ENCODE measurements at regions not wholly inside any gene's neighbourhood (a gene's known extent, or its start where the extent isn't known, plus 50 kb on each side); places are given as distances from the start of the nearest gene placed in this dataset.

- H3K4me3 ChIP-seq (replicated peaks in 1 of 3; ENCODE audit: insufficient read depth in 1 of 3, low read depth in 1 of 3, low read length in 3 of 3): no peak overlapping the region
- H3K27me3 ChIP-seq (ENCODE audit: control insufficient read depth in 2 of 2, insufficient read depth in 2 of 2, low read length in 2 of 2): no peaks in the 10 kb centered on the region
- no TSS peak for BruUV-seq (replicated peaks)
- no peaks in the 10 kb centered on the region for H3K4me1 ChIP-seq (ENCODE audit: control insufficient read depth, extremely low read depth, insufficient read depth, low read length)
- dilution Hi-C loops (cut with MboI; ENCODE audit: extremely low pct_ligation_motif_present, low sequenced_read_pairs) (no loop called here), intact Hi-C loops (cut with micrococcal nuclease) (no loop called here)
- H3K9me3 ChIP-seq (replicated peaks; ENCODE audit: control insufficient read depth, insufficient read depth, low read length): no peaks in the 10 kb centered on the region
- H3K27ac ChIP-seq (ENCODE audit: insufficient read depth, low read depth, low read length): no peak overlapping the region
- no peak overlapping the region for H3K4me2 ChIP-seq (ENCODE audit: insufficient read depth, low read length)
- no peaks in the 10 kb centered on the region for H3K36me3 ChIP-seq (ENCODE audit: control insufficient read depth in 2 of 2, extremely low read depth in 1 of 2, insufficient read depth in 2 of 2, low read length in 2 of 2)
- ChIA-PET CTCF (interaction anchor here (0.7 to 6.5 kb wide), 2 partner anchors 9 to 1957 kb away, joined by 3 to 33 read pairs; no protein-coding TSS in a partner anchor), POLR2A (no interaction called here)
- no peak for FAIRE-seq
- H3K79me2 ChIP-seq (ENCODE audit: control insufficient read depth, insufficient read depth, low read length): no peaks in the 10 kb centered on the region
- no peak for DNase-seq (ENCODE audit: low read depth, low spot score)
- no peaks in the 10 kb centered on the region for H3K9me1 ChIP-seq (replicated peaks; ENCODE audit: control insufficient read depth, extremely low read depth, insufficient read depth, low read length)
- H3K9ac ChIP-seq (replicated peaks; ENCODE audit: extremely low read depth, insufficient read depth, low read length): no peak overlapping the region
- TF ChIP-seq POLR2A (IDR thresholded peaks at IDR 0.05; ENCODE audit: low read depth, low read length): no peak
- TF ChIP-seq, protein P1, sequence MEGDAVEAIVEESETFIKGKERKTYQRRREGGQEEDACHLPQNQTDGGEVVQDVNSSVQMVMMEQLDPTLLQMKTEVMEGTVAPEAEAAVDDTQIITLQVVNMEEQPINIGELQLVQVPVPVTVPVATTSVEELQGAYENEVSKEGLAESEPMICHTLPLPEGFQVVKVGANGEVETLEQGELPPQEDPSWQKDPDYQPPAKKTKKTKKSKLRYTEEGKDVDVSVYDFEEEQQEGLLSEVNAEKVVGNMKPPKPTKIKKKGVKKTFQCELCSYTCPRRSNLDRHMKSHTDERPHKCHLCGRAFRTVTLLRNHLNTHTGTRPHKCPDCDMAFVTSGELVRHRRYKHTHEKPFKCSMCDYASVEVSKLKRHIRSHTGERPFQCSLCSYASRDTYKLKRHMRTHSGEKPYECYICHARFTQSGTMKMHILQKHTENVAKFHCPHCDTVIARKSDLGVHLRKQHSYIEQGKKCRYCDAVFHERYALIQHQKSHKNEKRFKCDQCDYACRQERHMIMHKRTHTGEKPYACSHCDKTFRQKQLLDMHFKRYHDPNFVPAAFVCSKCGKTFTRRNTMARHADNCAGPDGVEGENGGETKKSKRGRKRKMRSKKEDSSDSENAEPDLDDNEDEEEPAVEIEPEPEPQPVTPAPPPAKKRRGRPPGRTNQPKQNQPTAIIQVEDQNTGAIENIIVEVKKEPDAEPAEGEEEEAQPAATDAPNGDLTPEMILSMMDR (IDR thresholded peaks at IDR 0.05; ENCODE audit: extremely low read depth in 1 of 2, insufficient read depth in 1 of 2, low read depth in 1 of 2, low read length in 2 of 2): no peak
- no peak for TF ChIP-seq GATA2 (IDR thresholded peaks at IDR 0.05; ENCODE audit: insufficient read depth, insufficient read length, low read depth, low read length)
- no peak for TF ChIP-seq MYC (IDR thresholded peaks at IDR 0.05; ENCODE audit: low read depth, low read length)
- TF ChIP-seq, protein P2, sequence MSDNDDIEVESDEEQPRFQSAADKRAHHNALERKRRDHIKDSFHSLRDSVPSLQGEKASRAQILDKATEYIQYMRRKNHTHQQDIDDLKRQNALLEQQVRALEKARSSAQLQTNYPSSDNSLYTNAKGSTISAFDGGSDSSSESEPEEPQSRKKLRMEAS (IDR thresholded peaks at IDR 0.05; ENCODE audit: insufficient read depth, insufficient read length): no peak
- TF ChIP-seq POLR2AphosphoS5 (IDR thresholded peaks at IDR 0.05; ENCODE audit: insufficient read depth, low read depth, low read length): no peak
- no peak for TF ChIP-seq EZH2 (IDR thresholded peaks at IDR 0.05; ENCODE audit: borderline replicate concordance, low read depth, low read length, severe bottlenecking)
- no peak for TF ChIP-seq JUN (IDR thresholded peaks at IDR 0.05; ENCODE audit: borderline replicate concordance, insufficient read depth, insufficient read length, low read depth)
- TF ChIP-seq FOS (IDR thresholded peaks at IDR 0.05; ENCODE audit: borderline replicate concordance, insufficient read depth, low read length): no peak
- no peak overlapping the region for H2AFZ ChIP-seq (ENCODE audit: low read depth, low read length)
- no peaks in the 10 kb centered on the region for H4K20me1 ChIP-seq (replicated peaks; ENCODE audit: control insufficient read depth, extremely low read depth, insufficient read depth, low read length)
Observed at GRCh38 chr5:154529282-154529681, 51.3 kb upstream of the HAND1 start.

Measured in endothelial cell of umbilical vein (primary cell).